Loucy (cell line): ENCODE measurements at regions not wholly inside any gene's neighbourhood (a gene's known extent, or its start where the extent isn't known, plus 50 kb on each side); places are given as distances from the start of the nearest gene placed in this dataset.

Source experiments
- H2AFZ ChIP-seq: fragments of 200-600 bp; sonication (generic); 2 replicates; pipeline ENCODE4 v1.6.0; 2016; ENCODE audit warnings: antibody characterized with exemption, mild to moderate bottlenecking, low read length, moderate library complexity
- H3F3A ChIP-seq: fragments of 200-600 bp; 2 replicates; pipeline ENCODE4 v1.6.0; 2016; ENCODE audit warnings: antibody characterized with exemption, low read depth, mild to moderate bottlenecking
- H3K27me3 ChIP-seq: fragments of 200-600 bp; sonication (generic); 2 replicates; pipeline ENCODE4 v1.6.1; 2014; ENCODE audit warnings: low read length, mild to moderate bottlenecking; ENCODE audit not compliant: insufficient read depth, poor library complexity, severe bottlenecking
- H3K36me3 ChIP-seq: fragments of 200-600 bp; sonication (generic); 2 replicates; pipeline ENCODE4 v1.6.1; 2016; ENCODE audit warnings: low read length; ENCODE audit not compliant: insufficient read depth
- H3K4me1 ChIP-seq: fragments of 200-600 bp; sonication (generic); 2 replicates; pipeline ENCODE4 v1.5.1; 2014; ENCODE audit warnings: low read length, mild to moderate bottlenecking; ENCODE audit not compliant: insufficient read depth, poor library complexity, severe bottlenecking
- H3K4me2 ChIP-seq: fragments of 200-600 bp; sonication (generic); 2 replicates; pipeline ENCODE4 v1.6.0; 2014; ENCODE audit warnings: antibody characterized with exemption, low read length, low read depth, mild to moderate bottlenecking; ENCODE audit not compliant: poor library complexity, severe bottlenecking
- H3K4me3 ChIP-seq: fragments of 200-600 bp; sonication (generic); 2 replicates; pipeline ENCODE4 v1.5.1; 2014; ENCODE audit warnings: low read length, mild to moderate bottlenecking, mixed read lengths; ENCODE audit not compliant: poor library complexity, severe bottlenecking
- H3K79me2 ChIP-seq: fragments of 200-600 bp; sonication (generic); 2 replicates; pipeline ENCODE4 v1.6.1; 2014; ENCODE audit warnings: low read length; ENCODE audit not compliant: insufficient read depth
- H3K9ac ChIP-seq: fragments of 200-600 bp; sonication (generic); 2 replicates; pipeline ENCODE4 v1.6.0; 2014; ENCODE audit warnings: mild to moderate bottlenecking, low read depth, low read length, moderate library complexity; ENCODE audit not compliant: poor library complexity, severe bottlenecking
- H3K9me2 ChIP-seq: fragments of 200-600 bp; sonication (generic); replicated peaks from 2 replicates; pipeline ENCODE4 v1.6.1; 2016; ENCODE audit warnings: low read depth, low read length, mixed read lengths
- H3K9me3 ChIP-seq: fragments of 200-600 bp; sonication (generic); 2 replicates; pipeline ENCODE4 v1.6.1; 2014; ENCODE audit warnings: mild to moderate bottlenecking, antibody characterized with exemption, low read length, low read depth; ENCODE audit not compliant: insufficient read depth
- H4K20me1 ChIP-seq: fragments of 200-600 bp; sonication (generic); 2 replicates; pipeline ENCODE4 v1.6.0; 2014; ENCODE audit warnings: antibody characterized with exemption, low read length, mild to moderate bottlenecking; ENCODE audit not compliant: insufficient read depth, poor library complexity, severe bottlenecking
- EZH2phosphoT487 ChIP-seq: fragments of 200-600 bp; IDR thresholded peaks from 2 replicates; pipeline ENCODE4 v1.6.1; 2018; ENCODE audit warnings: antibody characterized with exemption, mild to moderate bottlenecking, moderate library complexity, borderline replicate concordance
- TF ChIP-seq, protein P1 (sequence below): fragments of 200-600 bp; sonication (generic); conservative IDR thresholded peaks from 2 replicates; pipeline ENCODE4 v1.5.1; 2014; ENCODE audit warnings: mild to moderate bottlenecking, antibody characterized with exemption, low read length

DNA sequence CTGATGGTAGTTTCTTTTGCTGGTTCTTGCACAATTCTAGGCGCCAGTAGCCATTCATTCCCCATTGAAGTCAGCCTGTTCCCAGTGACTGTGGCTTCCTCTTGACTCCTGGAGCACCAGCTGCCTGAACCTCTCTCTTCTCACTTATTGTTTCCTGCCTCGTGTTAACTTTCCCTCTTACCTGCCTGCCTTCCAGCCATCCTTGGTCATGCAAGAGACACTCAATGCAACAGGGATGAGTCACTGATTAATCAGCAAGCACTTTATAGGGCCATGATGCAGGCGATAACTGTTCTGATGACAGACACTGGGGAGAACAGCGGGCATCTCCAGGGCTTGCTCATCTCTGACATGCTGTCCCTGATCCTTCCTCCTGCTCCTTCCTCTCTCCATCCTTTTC, 122.0 kb downstream of the PLCE1 start:
- Histone ChIP-seq H3K4me1 (no peaks in the 10 kb centered on the region), H3F3A (no peaks in the 10 kb centered on the region), H3K79me2 (no peaks in the 10 kb centered on the region), H4K20me1 (no peaks in the 10 kb centered on the region), H2AFZ (no peak overlapping the region), H3K9ac (no peak overlapping the region), H3K4me2 (no peak overlapping the region), H3K36me3 (no peaks in the 10 kb centered on the region), H3K27me3 (no peaks in the 10 kb centered on the region), H3K9me3 (no peaks in the 10 kb centered on the region), H3K4me3 (no peak overlapping the region), H3K9me2 (no peaks in the 10 kb centered on the region)
- TF ChIP-seq EZH2phosphoT487 = no peak
- TF ChIP-seq, protein P1, sequence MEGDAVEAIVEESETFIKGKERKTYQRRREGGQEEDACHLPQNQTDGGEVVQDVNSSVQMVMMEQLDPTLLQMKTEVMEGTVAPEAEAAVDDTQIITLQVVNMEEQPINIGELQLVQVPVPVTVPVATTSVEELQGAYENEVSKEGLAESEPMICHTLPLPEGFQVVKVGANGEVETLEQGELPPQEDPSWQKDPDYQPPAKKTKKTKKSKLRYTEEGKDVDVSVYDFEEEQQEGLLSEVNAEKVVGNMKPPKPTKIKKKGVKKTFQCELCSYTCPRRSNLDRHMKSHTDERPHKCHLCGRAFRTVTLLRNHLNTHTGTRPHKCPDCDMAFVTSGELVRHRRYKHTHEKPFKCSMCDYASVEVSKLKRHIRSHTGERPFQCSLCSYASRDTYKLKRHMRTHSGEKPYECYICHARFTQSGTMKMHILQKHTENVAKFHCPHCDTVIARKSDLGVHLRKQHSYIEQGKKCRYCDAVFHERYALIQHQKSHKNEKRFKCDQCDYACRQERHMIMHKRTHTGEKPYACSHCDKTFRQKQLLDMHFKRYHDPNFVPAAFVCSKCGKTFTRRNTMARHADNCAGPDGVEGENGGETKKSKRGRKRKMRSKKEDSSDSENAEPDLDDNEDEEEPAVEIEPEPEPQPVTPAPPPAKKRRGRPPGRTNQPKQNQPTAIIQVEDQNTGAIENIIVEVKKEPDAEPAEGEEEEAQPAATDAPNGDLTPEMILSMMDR = no peak

DNA sequence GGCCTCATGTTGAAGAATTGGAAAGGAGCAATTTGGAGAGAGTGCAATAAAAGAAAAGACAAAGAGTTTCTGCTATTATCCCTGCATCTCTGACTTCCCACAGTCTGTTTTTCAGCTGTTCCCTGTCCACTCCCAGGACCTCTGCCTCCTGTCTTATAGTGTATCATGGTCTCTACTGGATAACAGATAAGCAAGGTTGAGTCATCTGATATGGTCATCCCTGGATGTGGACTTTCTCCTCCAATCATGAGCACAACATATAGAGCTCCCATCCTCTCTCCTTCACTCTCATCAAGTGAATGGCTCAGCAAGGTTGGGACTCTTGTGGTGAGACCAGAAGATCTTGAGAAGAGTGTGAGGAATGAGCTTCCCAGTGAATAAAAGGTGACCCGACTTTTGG, 123.1 kb downstream of the PLCE1 start:
- Histone ChIP-seq H4K20me1 (no peaks in the 10 kb centered on the region), H3K9me3 (no peaks in the 10 kb centered on the region), H3K4me1 (no peaks in the 10 kb centered on the region), H3F3A (no peaks in the 10 kb centered on the region), H3K9me2 (no peaks in the 10 kb centered on the region), H3K36me3 (no peaks in the 10 kb centered on the region), H3K4me2 (no peak overlapping the region), H3K79me2 (no peaks in the 10 kb centered on the region), H2AFZ (no peak overlapping the region), H3K27me3 (no peaks in the 10 kb centered on the region), H3K4me3 (no peak overlapping the region), H3K9ac (no peak overlapping the region)
- TF ChIP-seq, protein P1 = no peak
- TF ChIP-seq EZH2phosphoT487 = no peak

DNA sequence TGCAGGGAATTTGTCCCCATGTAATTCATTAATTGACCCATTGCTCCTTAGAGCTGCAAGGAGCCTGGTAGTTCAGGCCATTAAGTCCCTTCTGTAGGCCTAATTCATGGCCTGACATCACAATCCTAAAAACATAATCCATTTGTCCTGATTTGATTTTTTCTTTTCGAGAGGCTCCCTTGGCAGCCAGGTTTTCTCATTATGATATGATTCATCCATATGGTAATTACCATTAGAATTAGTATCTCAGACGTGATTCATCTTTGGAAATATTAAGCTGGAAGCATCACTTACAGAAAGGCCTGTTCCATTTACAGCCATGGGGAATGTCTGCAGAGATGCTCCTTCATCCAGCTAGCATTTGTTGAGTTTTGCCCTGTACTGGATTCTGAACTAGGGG, 128.5 kb downstream of the PLCE1 start:
- H3K4me3 ChIP-seq = no peak overlapping the region
- no peak overlapping the region for H3K4me2 ChIP-seq
- H3K9me2 ChIP-seq = no peaks in the 10 kb centered on the region
- no peaks in the 10 kb centered on the region for H3K27me3 ChIP-seq
- no peak overlapping the region for H3K9ac ChIP-seq
- H3K9me3 ChIP-seq = no peaks in the 10 kb centered on the region
- no peaks in the 10 kb centered on the region for H3K36me3 ChIP-seq
- H3K4me1 ChIP-seq = no peaks in the 10 kb centered on the region
- no peaks in the 10 kb centered on the region for H3K79me2 ChIP-seq
- H4K20me1 ChIP-seq = no peaks in the 10 kb centered on the region
- TF ChIP-seq, protein P1 = no peak
- TF ChIP-seq EZH2phosphoT487 = no peak
- no peaks in the 10 kb centered on the region for H3F3A ChIP-seq
- no peak overlapping the region for H2AFZ ChIP-seq
